ENCODE measurements at regions not wholly inside any gene's neighbourhood (a gene's known extent, or its start where the extent isn't known, plus 50 kb on each side); places are given as distances from the start of the nearest gene placed in this dataset.

DNA sequence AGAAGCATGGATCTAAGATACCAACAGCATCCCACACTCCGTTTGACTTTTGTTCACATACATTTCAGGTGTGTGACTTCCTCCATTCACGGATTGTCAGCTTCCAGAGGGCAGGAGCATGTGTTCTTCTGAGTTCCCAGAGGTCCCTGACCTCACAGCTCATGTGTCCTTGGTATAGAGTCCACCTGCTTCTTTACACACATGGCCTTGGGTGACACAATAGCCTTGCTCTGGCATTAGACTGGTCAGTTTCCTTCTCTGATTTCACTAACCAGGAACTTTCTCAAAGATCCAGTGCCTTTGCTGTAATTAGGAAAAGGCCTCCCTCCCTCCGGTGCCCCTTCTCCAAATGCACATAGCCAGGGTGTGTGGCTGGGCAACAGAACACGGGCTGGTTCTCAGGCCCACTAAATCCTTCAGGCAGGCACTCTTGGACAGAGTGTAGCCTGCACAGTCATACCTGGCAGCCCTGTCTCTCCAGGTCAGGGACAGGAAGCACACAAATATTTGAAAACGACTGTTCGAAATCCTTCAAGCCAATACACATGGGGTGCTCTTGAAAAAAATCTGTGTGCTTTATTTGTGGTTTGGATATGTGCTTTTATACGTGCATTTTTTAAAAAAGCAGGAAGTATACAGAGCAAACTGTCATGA lies 81.1 kb downstream of the TRIM42 start:
- TF ChIP-seq, protein P1, sequence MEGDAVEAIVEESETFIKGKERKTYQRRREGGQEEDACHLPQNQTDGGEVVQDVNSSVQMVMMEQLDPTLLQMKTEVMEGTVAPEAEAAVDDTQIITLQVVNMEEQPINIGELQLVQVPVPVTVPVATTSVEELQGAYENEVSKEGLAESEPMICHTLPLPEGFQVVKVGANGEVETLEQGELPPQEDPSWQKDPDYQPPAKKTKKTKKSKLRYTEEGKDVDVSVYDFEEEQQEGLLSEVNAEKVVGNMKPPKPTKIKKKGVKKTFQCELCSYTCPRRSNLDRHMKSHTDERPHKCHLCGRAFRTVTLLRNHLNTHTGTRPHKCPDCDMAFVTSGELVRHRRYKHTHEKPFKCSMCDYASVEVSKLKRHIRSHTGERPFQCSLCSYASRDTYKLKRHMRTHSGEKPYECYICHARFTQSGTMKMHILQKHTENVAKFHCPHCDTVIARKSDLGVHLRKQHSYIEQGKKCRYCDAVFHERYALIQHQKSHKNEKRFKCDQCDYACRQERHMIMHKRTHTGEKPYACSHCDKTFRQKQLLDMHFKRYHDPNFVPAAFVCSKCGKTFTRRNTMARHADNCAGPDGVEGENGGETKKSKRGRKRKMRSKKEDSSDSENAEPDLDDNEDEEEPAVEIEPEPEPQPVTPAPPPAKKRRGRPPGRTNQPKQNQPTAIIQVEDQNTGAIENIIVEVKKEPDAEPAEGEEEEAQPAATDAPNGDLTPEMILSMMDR (IDR thresholded peaks at IDR 0.05): no peak
- TF ChIP-seq POLR2A (IDR thresholded peaks at IDR 0.05): no peak
- no peak for TF ChIP-seq EP300 (IDR thresholded peaks at IDR 0.05; ENCODE audit: low read depth)
- no peak for TF ChIP-seq POLR2AphosphoS5 (IDR thresholded peaks at IDR 0.05)

All from transverse colon (tissue), 4 donors.